H9 (cell line): ENCODE measurements at regions not wholly inside any gene's neighbourhood (a gene's known extent, or its start where the extent isn't known, plus 50 kb on each side); places are given as distances from the start of the nearest gene placed in this dataset.

Experiments
- DNase-seq: peaks from one replicate; pipeline ENCODE4 v3.0.0-alpha.2; 2017
- H2AFZ ChIP-seq: one replicate; pipeline ENCODE4 v1.6.1; 2013; ENCODE audit warnings: mild to moderate bottlenecking, low read length, control low read depth, moderate library complexity
- H2AK5ac ChIP-seq: 2 replicates; pipeline ENCODE4 v1.6.1; 2013; ENCODE audit warnings: low read length, control low read depth, mixed read lengths; ENCODE audit not compliant: insufficient read length
- H2BK120ac ChIP-seq: one replicate; pipeline ENCODE4 v1.6.1; 2013; ENCODE audit warnings: low read depth, mild to moderate bottlenecking, low read length, control low read depth, inconsistent platforms; ENCODE audit not compliant: poor library complexity, severe bottlenecking
- H2BK12ac ChIP-seq: 2 replicates; pipeline ENCODE4 v1.6.1; 2013; ENCODE audit warnings: low read length, control low read depth, mixed read lengths, low read depth; ENCODE audit not compliant: insufficient read length
- H2BK15ac ChIP-seq: 2 replicates; pipeline ENCODE4 v1.6.1; 2013; ENCODE audit warnings: low read depth, low read length, control low read depth
- H2BK20ac ChIP-seq: one replicate; pipeline ENCODE4 v1.6.1; 2013; ENCODE audit warnings: low read depth, mild to moderate bottlenecking, low read length, control low read depth, inconsistent platforms; ENCODE audit not compliant: poor library complexity, severe bottlenecking
- H2BK5ac ChIP-seq: 2 replicates; pipeline ENCODE4 v1.6.1; 2013; ENCODE audit warnings: low read length, control low read depth, mixed read lengths; ENCODE audit not compliant: insufficient read length
- H3K14ac ChIP-seq: 2 replicates; pipeline ENCODE4 v1.6.1; 2013; ENCODE audit warnings: low read length, control low read depth; ENCODE audit not compliant: insufficient read depth
- H3K18ac ChIP-seq: 2 replicates; pipeline ENCODE4 v1.6.1; 2013; ENCODE audit warnings: low read depth, mild to moderate bottlenecking, mixed read lengths, low read length, control low read depth; ENCODE audit not compliant: insufficient read length
- H3K23ac ChIP-seq: 2 replicates; pipeline ENCODE4 v1.6.1; 2013; ENCODE audit warnings: low read length, control low read depth, mixed read lengths, low read depth; ENCODE audit not compliant: insufficient read length
- H3K23me2 ChIP-seq: 2 replicates; pipeline ENCODE4 v1.6.1; 2013; ENCODE audit warnings: low read depth, mild to moderate bottlenecking, mixed read lengths, low read length, control low read depth; ENCODE audit not compliant: insufficient read length, poor library complexity, severe bottlenecking
- H3K27ac ChIP-seq: 2 replicates; pipeline ENCODE4 v1.5.1; 2013; ENCODE audit warnings: low read length, control low read depth, mixed read lengths, low read depth; ENCODE audit not compliant: insufficient read length
- H3K27me3 ChIP-seq: 2 replicates; pipeline ENCODE4 v1.6.1; 2013; ENCODE audit warnings: low read length, control low read depth, inconsistent platforms; ENCODE audit not compliant: insufficient read depth
- H3K4ac ChIP-seq: 2 replicates; pipeline ENCODE4 v1.6.1; 2013; ENCODE audit warnings: low read depth, mild to moderate bottlenecking, control low read depth, inconsistent platforms, low read length, moderate library complexity
- H3K4me1 ChIP-seq: 2 replicates; pipeline ENCODE4 v1.6.1; 2013; ENCODE audit warnings: low read length, control low read depth, inconsistent platforms; ENCODE audit not compliant: insufficient read depth
- H3K4me2 ChIP-seq: 2 replicates; pipeline ENCODE4 v1.6.1; 2013; ENCODE audit warnings: low read length, control low read depth, mixed read lengths; ENCODE audit not compliant: insufficient read length, insufficient read depth
- H3K56ac ChIP-seq: 2 replicates; pipeline ENCODE4 v1.6.1; 2013; ENCODE audit warnings: low read depth, mild to moderate bottlenecking, mixed read lengths, low read length, control low read depth; ENCODE audit not compliant: insufficient read length
- H3K79me1 ChIP-seq: 2 replicates; pipeline ENCODE4 v1.6.1; 2013; ENCODE audit warnings: low read depth, mild to moderate bottlenecking, moderate library complexity, low read length, control low read depth, inconsistent platforms; ENCODE audit not compliant: insufficient read depth, poor library complexity, severe bottlenecking
- H3K79me2 ChIP-seq: 2 replicates; pipeline ENCODE4 v1.6.1; 2013; ENCODE audit warnings: low read length, control low read depth, inconsistent platforms; ENCODE audit not compliant: insufficient read depth
- H3K9ac ChIP-seq: 2 replicates; pipeline ENCODE4 v1.6.1; 2013; ENCODE audit warnings: low read length, control low read depth, mixed read lengths; ENCODE audit not compliant: insufficient read length; ENCODE audit errors: extremely low read depth
- H3K9me3 ChIP-seq: one replicate; pipeline ENCODE4 v1.6.1; 2013; ENCODE audit warnings: low read depth, low read length, inconsistent platforms; ENCODE audit not compliant: control insufficient read depth
- H3T11ph ChIP-seq: one replicate; pipeline ENCODE4 v1.6.1; 2013; ENCODE audit warnings: mild to moderate bottlenecking, low read length, control low read depth, inconsistent platforms
- H4K20me1 ChIP-seq: one replicate; pipeline ENCODE4 v1.6.1; 2013; ENCODE audit not compliant: control insufficient read depth, insufficient read length, insufficient read depth
- H4K5ac ChIP-seq: 2 replicates; pipeline ENCODE4 v1.6.1; 2013; ENCODE audit warnings: low read depth, mild to moderate bottlenecking, mixed read lengths, low read length, control low read depth; ENCODE audit not compliant: insufficient read length
- H4K8ac ChIP-seq: replicated peaks from 2 replicates; pipeline ENCODE4 v1.6.1; 2013; ENCODE audit warnings: low read length, control low read depth, mixed read lengths, low read depth; ENCODE audit not compliant: insufficient read length
- H4K91ac ChIP-seq: 2 replicates; pipeline ENCODE4 v1.6.1; 2013; ENCODE audit warnings: low read depth, mild to moderate bottlenecking, moderate library complexity, mixed read lengths, low read length, control low read depth; ENCODE audit not compliant: insufficient read length
- H3K27ac Mint-ChIP-seq, 3 experiments: 2 replicates in 2 of 3; 3 replicates in 1 of 3; pipeline ENCODE4 v1.8.0; 2020 to 2021; ENCODE audit warnings: mixed read lengths in 3 of 3, mild to moderate bottlenecking in 1 of 3, moderate library complexity in 1 of 3
- H3K27me3 Mint-ChIP-seq: 2 replicates; pipeline ENCODE4 v1.8.0; 2021; ENCODE audit warnings: low read depth, mild to moderate bottlenecking, moderate library complexity, mixed read lengths
- H3K36me3 Mint-ChIP-seq, 3 experiments: 2 replicates in 2 of 3; 3 replicates in 1 of 3; pipeline ENCODE4 v1.8.0; 2020 to 2021; ENCODE audit warnings: low read depth in 3 of 3, mixed read lengths in 3 of 3; ENCODE audit not compliant: insufficient read depth in 1 of 3
- H3K4me1 Mint-ChIP-seq, 2 experiments: 2 replicates each; pipeline ENCODE4 v1.8.0; 2020; ENCODE audit warnings: mixed read lengths in 2 of 2
- H3K4me3 Mint-ChIP-seq, 2 experiments: 2 replicates in 1 of 2; 3 replicates in 1 of 2; pipeline ENCODE4 v1.8.0; 2020 to 2021; ENCODE audit warnings: mild to moderate bottlenecking in 2 of 2, mixed read lengths in 2 of 2, moderate library complexity in 1 of 2
- H3K9me3 Mint-ChIP-seq, 2 experiments: 2 replicates in 1 of 2; 3 replicates in 1 of 2; pipeline ENCODE4 v1.8.0; 2020; ENCODE audit warnings: mild to moderate bottlenecking in 2 of 2, mixed read lengths in 2 of 2, moderate library complexity in 1 of 2
- CTCF ChIP-seq: fragments of 200-600 bp; sonication (generic); conservative IDR thresholded peaks from 3 replicates; pipeline ENCODE4 v1.8.0; 2021; ENCODE audit warnings: antibody characterized with exemption, mild to moderate bottlenecking
- WGBS: extraction: QIAGEN DNeasy Blood & Tissue Kit; methylation state at CpG from one replicate; pipeline ENCODE4 v1.1.7; 2013; ENCODE audit warnings: missing lambda C conversion rate, low lambda C conversion rate, mixed read lengths; ENCODE audit not compliant: insufficient read length; ENCODE audit errors: extremely low coverage; 5-methylcytosine and 5-hydroxymethylcytosine counted together

GRCh38 chr1:239682960-239683359, 296.6 kb downstream of the CHRM3 start:
- H4K20me1 ChIP-seq = no peaks in the 10 kb centered on the region
- no peak overlapping the region for H2AFZ ChIP-seq

More at GRCh38 chr1:239682960-239683359, 296.6 kb downstream of the CHRM3 start:
- Histone ChIP-seq H4K5ac (no peak overlapping the region), H3K79me2 (no peaks in the 10 kb centered on the region), H3K56ac (no peak overlapping the region), H3K23ac (no peak overlapping the region), H3K4me2 (no peak overlapping the region), H2BK12ac (no peak overlapping the region), H3K9ac (no peak overlapping the region), H3K4ac (no peak overlapping the region), H3K9me3 (no peaks in the 10 kb centered on the region), H2BK120ac (no peak overlapping the region), H2BK15ac (no peak overlapping the region), H3K27me3 (no peaks in the 10 kb centered on the region), H4K8ac (no peak overlapping the region), H3K14ac (no peak overlapping the region), H2BK5ac (no peak overlapping the region), H3K79me1 (no peaks in the 10 kb centered on the region), H3K18ac (no peak overlapping the region), H4K91ac (no peak overlapping the region), H3T11ph (no peak overlapping the region), H2BK20ac (no peak overlapping the region), H2AK5ac (no peak overlapping the region), H3K27ac (no peak overlapping the region), H3K4me1 (no peaks in the 10 kb centered on the region), H3K23me2 (no peaks in the 10 kb centered on the region)
- Mint-ChIP-seq H3K4me1 (peaks cover 0 to 2% of the 10 kb centered on the region in 2 experiments; a peak in 1 of 4 replicates), H3K36me3 (peaks cover 0 to 10% (median 5%) of the 10 kb centered on the region in 3 experiments; a peak in 2 of 7 replicates), H3K27ac (no peak overlapping the region), H3K27me3 (no peaks in the 10 kb centered on the region), H3K4me3 (no peak overlapping the region), H3K9me3 (no peaks in the 10 kb centered on the region)
- DNase-seq = no peak
- WGBS = no CpG with 5 or more reads among the region's 2 CpGs
- TF ChIP-seq CTCF = no peak
